ELR (cell line): ENCODE measurements at regions not wholly inside any gene's neighbourhood (a gene's known extent, or its start where the extent isn't known, plus 50 kb on each side); places are given as distances from the start of the nearest gene placed in this dataset.

Experiments used
- DNase-seq: peaks from one replicate; pipeline ENCODE4 v3.0.0-alpha.2; 2015; ENCODE audit warnings: low read depth

- no peak for DNase-seq
These were observed 53.5 kb upstream of the ABL1 start for GRCh38 chr9:130781569-130781968.

DNA sequence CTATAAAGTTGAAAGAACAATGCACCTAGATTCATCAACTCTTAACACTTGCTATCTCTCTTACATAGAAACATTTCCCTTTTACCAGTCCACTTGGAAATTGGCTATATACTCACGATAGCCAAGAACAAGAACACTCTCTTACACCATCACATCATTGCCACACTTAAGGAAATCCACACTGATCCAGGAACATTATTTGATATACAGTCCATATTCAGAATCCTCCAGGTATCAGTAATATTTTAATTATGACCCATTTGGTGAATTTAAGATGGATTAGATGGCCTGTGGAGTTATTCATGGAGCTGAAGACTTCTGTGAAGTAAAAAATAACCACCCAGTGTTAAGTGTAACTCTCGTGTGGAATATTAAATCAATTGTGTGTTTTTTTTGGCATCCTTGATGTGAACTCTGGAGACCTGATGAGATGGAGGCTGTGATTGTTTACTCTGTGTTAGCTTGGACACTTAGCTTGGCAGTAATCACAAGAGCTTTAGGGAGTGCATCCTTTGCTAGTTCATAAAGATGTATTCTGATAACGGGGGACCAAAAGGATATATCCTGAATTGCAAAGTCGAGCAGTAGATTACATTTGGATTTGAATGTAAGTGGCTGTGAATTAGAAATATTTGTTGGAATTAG is 52.0 kb upstream of the ABL1 start:
- no peak for DNase-seq

GRCh38 chr9:130785053-130785452 is 50.0 kb upstream of the ABL1 start:
- DNase-seq: no peak
